Stimulated activated CD8-positive, alpha-beta memory T cell treated with anti-CD3 and anti-CD28 coated beads, Interleukin-7, amount 100 ng/mL, for 24 hours (primary cell): ENCODE measurements at regions not wholly inside any gene's neighbourhood (a gene's known extent, or its start where the extent isn't known, plus 50 kb on each side); places are given as distances from the start of the nearest gene placed in this dataset.

ENCODE experiments used
- DNase-seq: peaks from one replicate; pipeline ENCODE4 v3.0.0-alpha.2; 2020; ENCODE audit warnings: low read depth

- no peak for DNase-seq
Observed at GRCh38 chr22:47442821-47443220, 680.4 kb downstream of the TBC1D22A start.

DNA sequence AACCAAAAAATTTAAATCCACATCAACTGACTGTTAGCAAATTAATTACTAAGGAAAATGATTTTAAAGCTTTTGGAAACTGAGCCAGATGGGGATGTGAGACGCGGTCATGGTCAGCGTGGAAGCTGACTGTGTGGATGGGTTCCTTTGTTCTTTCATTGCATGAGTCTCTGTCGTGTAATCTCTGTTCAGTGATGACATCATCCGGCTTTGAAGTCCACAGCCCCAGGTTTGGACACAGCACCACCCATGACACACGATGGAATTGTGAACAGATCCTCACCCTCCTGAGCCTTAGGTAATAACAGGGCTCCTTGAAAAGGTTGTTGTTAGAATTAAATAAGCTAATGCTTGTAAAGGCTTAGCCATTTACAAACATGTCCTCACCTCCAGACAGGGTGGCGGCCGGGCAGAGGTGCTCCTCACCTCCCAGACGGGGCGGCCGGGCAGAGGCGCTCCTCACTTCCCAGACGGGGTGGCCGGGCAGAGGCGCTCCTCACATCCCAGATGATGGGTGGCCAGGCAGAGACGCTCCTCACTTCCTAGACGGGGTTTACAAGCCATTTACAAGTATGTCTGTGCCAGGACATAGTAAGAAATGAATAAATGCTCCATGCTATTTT is 677.3 kb downstream of the TBC1D22A start:
- no peak for DNase-seq

GRCh38 chr22:47437636-47438035 is 675.2 kb downstream of the TBC1D22A start:
- DNase-seq: no peak

GRCh38 chr22:47437110-47437509 is 674.7 kb downstream of the TBC1D22A start:
- DNase-seq: no peak

- DNase-seq: no peak
Observed at GRCh38 chr22:47435826-47436225, 673.4 kb downstream of the TBC1D22A start.

DNA sequence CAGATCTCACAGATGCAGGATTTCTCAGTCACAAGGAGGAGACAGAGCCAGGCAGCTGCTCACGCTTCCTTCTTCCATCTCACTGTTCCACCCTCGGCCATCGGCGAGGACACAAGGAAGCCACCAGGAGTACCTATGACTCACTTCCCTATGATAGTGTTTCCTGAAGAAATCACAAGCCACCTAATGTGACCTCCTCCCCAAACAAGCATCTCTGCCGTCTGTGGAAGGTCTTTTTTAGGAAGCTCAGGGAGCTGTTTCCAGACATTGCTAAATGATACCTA is 672.7 kb downstream of the TBC1D22A start:
- no peak for DNase-seq

DNA sequence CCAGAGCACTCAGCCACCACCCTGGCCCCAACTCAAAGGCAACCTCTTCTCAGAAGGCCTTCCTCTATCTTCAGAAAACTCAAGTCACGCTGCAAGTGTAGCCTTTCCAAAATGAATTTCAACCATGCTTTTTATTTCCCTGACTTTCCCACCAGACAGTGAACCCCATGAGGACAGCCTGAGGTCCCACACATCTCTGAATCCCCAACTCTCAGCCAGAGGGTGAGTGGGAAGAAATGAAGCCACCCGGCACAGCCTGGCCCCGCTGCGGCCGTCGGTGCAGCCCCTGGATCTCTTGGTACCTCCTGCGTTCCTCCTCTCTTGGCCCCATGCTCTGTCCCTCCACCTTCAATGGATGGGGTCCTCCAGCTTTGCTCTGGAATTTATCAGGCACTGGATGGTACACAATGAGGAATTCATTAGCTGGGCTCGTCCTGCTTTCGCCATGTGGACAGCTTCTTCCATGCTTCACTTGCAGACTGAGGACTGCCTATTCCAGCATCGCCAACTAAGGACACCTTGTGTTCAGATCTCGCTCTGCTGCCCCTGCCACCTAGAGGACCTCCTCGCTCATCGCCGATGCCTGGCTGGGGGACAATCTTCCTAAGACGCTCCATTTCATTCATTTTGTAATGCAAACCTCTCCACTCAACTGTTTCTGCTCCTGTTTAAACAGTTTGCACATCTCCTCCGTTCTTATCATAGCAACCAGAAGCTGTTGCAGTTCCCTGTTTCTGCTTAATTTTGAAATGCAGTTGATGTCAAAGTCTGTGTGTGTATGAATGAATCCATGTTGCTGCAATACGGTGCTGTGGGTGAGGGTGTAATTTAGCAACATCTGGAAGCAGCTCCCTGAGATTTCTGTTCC is 672.1 kb downstream of the TBC1D22A start:
- DNase-seq: no peak

DNA sequence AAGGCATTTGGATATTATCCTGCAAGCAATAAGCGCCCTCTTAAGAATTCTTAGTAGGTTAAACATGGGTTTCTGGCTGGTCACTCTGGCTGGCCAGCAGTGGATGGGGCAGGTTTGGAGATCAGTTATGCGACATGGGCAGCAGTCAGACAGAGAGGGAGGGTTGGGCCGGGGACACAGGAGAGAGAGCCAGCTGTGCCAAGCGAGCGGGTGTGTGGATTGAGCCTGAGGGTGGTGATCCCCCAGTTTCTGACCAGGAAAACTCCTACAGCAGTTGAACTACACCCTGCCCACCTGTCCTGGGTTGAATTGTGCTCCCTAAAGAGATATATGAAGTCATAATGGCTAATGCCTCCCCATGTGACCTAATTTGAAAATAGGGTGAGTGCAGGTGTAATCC is 671.2 kb downstream of the TBC1D22A start:
- DNase-seq: no peak

DNA sequence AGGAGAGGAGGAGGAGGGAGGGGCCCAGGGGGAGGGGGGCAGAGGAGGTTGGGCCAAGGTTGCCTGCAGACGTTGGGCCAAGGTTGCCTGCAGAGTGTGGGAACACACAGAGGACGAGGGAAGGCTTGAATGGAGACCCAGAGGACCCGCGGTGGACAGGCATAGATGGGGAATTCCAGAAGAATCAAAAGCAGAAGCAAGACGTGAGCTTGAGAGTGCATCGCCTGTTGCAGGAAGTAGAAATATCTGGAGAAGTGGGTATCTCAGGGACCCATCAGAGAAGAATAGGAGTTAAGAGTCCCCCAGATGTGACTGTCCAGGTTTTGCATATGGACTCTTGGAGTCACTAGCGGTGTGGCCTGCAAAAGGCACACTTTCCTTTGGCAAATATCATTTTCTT is 670.2 kb downstream of the TBC1D22A start:
- DNase-seq: no peak

DNA sequence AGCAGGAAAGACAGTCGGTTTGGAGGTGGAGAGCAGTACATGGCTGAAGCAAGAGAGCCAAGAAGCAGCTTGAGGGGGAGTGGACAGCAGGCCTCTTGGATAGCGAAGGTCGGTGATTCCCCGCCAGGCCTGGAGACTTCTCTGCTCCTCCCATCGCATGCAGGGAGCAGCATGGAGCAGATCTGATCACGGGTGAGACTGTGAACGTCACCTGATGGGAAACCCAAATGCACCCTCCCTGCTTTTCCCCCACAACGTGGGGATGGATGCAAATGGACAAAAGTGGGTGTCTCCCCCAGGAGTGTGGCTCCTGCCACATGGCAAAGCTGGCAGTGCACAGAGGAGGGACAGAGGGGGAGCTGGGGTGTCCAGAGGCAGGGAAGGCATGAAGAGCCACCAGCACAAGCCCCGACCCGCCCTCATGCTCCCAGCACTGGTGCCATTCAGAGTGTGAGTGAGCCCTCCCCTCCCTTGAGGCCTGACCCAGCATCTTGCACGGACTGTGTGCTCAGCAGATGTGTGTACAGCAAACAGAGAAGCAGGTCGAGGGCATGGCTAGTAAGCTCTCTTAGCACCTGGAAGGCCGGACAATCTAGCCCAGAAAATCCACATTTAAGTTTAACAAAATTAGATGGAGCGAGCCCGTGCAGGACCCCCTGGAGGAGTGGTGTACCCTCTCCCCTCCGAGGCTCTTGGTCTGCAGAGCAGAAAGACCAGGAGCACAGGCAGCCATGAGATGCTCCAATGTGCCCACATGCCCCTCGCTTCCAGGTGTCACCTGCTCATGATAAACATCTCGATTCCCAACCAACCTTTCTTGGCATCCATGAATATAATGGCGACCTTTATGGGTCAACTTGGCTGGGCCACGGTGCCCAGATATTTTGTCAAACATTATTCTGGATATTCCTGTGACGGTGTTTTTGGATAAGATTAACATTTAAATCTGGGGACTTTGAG is 661.7 kb downstream of the TBC1D22A start:
- DNase-seq: no peak

DNA sequence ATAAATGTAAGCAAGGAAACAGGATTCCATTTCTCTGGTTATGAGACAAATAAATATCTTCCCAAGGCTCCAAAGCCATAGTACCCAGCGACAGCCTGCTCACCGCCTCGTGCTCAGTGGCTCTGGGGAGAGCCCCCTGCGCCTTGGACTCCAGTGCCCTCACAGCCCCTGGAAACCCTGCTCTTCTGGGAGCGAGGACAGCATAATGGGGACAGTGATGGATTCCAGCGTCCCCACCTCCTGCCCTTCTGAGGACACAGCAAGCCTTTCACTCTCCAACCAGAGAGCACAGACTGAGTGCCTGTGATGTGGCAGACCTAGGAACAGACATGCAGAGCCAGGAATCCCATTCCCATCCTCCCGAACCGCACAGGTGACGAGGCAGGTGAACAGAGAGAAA is 660.8 kb downstream of the TBC1D22A start:
- DNase-seq: no peak

- DNase-seq: no peak
Observed at GRCh38 chr22:47422736-47423135, 660.3 kb downstream of the TBC1D22A start.

DNA sequence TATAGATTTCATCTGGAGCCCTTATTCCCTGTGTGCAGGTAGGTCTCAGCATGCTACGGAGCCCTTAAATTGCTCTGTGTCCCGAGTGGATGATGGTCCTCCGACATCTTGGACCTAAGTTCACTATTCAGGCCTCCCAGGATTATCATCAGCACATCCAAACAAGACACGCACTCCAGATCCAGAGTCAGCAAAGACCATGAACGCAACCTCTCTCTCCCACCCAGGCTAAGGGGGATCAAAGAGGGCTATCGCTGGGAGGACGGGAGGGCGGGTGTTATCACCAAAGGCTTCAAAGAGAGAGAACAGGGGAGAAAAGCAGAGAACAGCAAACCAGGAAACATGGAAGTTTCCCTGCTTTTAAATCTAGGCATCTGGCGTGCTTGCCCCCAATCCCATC is 659.4 kb downstream of the TBC1D22A start:
- DNase-seq: no peak

DNA sequence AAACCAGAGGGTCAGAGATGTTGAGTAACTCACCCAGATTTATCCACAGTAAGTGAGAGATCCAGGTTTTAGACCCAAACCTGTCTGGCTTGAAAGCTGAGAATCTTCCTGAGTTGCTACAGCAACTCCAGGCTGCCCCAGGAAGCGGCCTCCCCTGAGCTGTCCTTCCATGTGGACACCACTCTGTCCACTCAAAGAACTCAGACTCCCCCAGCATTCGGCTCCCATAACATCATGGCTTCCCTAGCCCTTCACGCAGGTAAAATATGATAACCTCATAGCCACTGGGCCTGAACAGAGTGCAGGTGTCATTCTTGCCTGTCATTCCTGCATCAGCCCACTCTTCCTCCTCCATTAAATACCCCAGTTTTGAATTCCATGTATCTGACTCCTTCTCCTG is 657.8 kb downstream of the TBC1D22A start:
- DNase-seq: no peak

DNA sequence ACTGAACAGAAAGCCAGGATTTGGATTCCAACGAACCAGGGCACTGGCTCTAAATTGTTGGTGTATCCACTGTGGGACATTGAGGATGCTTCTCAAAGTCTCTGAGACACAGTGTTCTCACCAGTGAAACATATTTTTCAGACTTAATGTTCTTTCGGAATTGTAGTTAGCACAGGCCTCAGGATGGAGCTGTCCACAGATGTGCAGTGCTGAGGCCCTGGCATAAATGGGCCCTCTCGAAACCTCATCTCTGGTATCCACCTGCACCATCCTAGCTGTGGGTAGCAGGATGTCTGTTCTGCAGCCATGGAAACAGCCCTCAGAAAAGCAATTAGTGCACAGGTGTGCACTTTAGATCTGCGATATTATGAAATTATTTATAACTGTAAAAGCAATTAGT is 656.8 kb downstream of the TBC1D22A start:
- no peak for DNase-seq

GRCh38 chr22:47417699-47418098 is 655.2 kb downstream of the TBC1D22A start:
- no peak for DNase-seq

DNA sequence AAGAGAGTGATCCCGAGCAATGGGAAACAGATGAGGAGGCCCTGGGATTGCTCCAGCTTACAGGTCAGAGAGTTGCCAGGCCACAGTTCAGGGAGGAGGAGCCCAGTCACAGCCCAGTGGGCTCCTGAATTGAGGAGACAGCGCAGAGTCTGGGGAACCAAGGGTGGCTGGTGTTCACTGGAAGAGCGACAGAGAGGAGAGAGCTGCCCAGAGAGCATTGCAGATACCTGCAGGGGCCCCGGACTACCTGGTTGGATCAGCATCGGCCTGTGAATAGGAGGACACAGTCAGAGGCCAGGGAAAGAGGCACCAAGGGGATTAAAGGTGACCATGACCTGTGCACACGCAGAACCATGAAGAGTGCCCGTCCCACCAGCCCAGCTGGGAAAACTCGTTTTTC is 648.6 kb downstream of the TBC1D22A start:
- DNase-seq: no peak

GRCh38 chr22:47409539-47410275 is 647.3 kb downstream of the TBC1D22A start:
- no peak for DNase-seq

GRCh38 chr22:47408409-47408808 is 646.0 kb downstream of the TBC1D22A start:
- no peak for DNase-seq

DNA sequence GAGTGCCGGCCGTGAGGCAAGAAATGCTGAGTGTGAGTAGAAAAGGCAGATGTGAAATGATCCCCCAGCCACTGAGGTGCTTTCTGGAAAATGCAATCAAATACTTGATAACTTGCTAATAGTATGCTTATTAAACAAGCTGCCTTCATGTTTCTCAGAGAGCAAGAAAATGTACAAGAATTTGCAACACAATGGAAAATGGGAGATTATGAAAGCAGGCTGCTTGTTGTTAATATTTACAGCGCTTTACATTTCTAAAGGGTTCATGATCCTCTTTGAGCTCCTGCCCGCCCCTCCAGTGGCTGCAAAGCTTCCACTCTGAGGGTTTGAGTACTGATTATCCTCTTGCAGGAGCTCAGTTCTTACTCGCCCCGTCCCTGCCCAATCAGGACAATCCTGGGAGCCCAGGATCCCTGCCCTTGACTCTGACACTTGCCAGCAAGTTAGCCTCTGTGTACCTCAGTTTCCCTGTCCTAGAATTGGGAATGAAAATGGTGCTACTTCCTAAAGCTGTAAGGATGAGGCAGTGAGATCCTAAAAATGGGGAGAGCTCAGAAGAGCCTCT is 645.1 kb downstream of the TBC1D22A start:
- DNase-seq: no peak

GRCh38 chr22:47406896-47407295 is 644.4 kb downstream of the TBC1D22A start:
- no peak for DNase-seq
